IMR-90 (cell line): ENCODE measurements at regions not wholly inside any gene's neighbourhood (a gene's known extent, or its start where the extent isn't known, plus 50 kb on each side); places are given as distances from the start of the nearest gene placed in this dataset.

Experiments used
- CHD1 ChIP-seq: IDR thresholded peaks from 2 replicates; pipeline ENCODE4 v1.6.1; 2012; ENCODE audit warnings: low read depth, low read length, improper control_type of control experiment
- CTCF ChIP-seq: conservative IDR thresholded peaks from 2 replicates; pipeline ENCODE4 v1.5.1; 2012; ENCODE audit warnings: mild to moderate bottlenecking, low read depth, low read length, improper control_type of control experiment
- FOS ChIP-seq: fragments of 150-350 bp; IDR thresholded peaks from 2 replicates; pipeline ENCODE4 v1.6.1; 2016; ENCODE audit warnings: low read depth, low read length
- POLR2A ChIP-seq: IDR thresholded peaks from 2 replicates; pipeline ENCODE4 v1.6.1; 2012; ENCODE audit warnings: mild to moderate bottlenecking, low read depth, low read length
- RCOR1 ChIP-seq: IDR thresholded peaks from 2 replicates; pipeline ENCODE4 v1.6.1; 2012; ENCODE audit warnings: mild to moderate bottlenecking, low read length, improper control_type of control experiment; ENCODE audit not compliant: insufficient replicate concordance
- RFX5 ChIP-seq: IDR thresholded peaks from 2 replicates; pipeline ENCODE4 v1.8.0; 2012; ENCODE audit warnings: low read depth, mild to moderate bottlenecking, low read length, moderate library complexity

GRCh38 chr10:21309427-21309826 lies 216.1 kb downstream of the SKIDA1 start:
- no peak for TF ChIP-seq POLR2A
- no peak for TF ChIP-seq CTCF
- no peak for TF ChIP-seq FOS
- no peak for TF ChIP-seq RFX5
- no peak for TF ChIP-seq RCOR1
- TF ChIP-seq CHD1: no peak
